PC-3 (cell line): ENCODE measurements at regions not wholly inside any gene's neighbourhood (a gene's known extent, or its start where the extent isn't known, plus 50 kb on each side); places are given as distances from the start of the nearest gene placed in this dataset.
"Not testable (repeated sequence)": the region's sequence is repeated elsewhere in the genome, so short reads cannot be mapped to it uniquely, and the experiment has no call there.

Source experiments
- EZH2 ChIP-seq: fragments of 300-600 bp; sonication (generic); IDR thresholded peaks from one replicate; pipeline ENCODE4 v1.6.1; 2017; ENCODE audit warnings: antibody characterized with exemption, mild to moderate bottlenecking, low read length; ENCODE audit not compliant: unreplicated experiment
- EZH2phosphoT487 ChIP-seq: fragments of 300-600 bp; sonication (generic); IDR thresholded peaks from 2 replicates; pipeline ENCODE4 v1.6.1; 2018; ENCODE audit warnings: mild to moderate bottlenecking, antibody characterized with exemption, low read length, borderline replicate concordance
- TF ChIP-seq, protein P1 (sequence below): fragments of 300-600 bp; sonication (generic); conservative IDR thresholded peaks from 2 replicates; pipeline ENCODE4 v1.5.1; 2017; ENCODE audit warnings: antibody characterized with exemption, low read depth, mild to moderate bottlenecking, low read length

DNA sequence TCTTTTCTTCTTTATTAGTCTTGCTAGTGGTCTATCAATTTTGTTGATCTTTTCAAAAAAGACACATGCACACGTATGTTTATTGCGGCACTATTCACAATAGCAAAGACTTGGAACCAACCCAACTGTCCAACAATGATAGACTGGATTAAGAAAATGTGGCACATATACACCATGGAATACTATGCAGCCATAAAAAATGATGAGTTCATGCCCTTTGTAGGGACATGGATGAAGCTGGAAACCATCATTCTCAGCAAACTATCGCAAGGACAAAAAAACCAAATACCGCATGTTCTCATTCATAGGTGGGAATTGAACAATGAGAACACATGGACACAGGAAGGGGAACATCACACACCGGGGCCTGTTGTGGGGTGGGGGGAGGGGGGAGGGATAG lies 657.1 kb downstream of the MECOM start:
- not testable (repeated sequence) for TF ChIP-seq EZH2, EZH2phosphoT487
- TF ChIP-seq, protein P1, sequence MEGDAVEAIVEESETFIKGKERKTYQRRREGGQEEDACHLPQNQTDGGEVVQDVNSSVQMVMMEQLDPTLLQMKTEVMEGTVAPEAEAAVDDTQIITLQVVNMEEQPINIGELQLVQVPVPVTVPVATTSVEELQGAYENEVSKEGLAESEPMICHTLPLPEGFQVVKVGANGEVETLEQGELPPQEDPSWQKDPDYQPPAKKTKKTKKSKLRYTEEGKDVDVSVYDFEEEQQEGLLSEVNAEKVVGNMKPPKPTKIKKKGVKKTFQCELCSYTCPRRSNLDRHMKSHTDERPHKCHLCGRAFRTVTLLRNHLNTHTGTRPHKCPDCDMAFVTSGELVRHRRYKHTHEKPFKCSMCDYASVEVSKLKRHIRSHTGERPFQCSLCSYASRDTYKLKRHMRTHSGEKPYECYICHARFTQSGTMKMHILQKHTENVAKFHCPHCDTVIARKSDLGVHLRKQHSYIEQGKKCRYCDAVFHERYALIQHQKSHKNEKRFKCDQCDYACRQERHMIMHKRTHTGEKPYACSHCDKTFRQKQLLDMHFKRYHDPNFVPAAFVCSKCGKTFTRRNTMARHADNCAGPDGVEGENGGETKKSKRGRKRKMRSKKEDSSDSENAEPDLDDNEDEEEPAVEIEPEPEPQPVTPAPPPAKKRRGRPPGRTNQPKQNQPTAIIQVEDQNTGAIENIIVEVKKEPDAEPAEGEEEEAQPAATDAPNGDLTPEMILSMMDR = not testable (repeated sequence)
